Liver (tissue), 8 donors: ENCODE measurements at regions not wholly inside any gene's neighbourhood (a gene's known extent, or its start where the extent isn't known, plus 50 kb on each side); places are given as distances from the start of the nearest gene placed in this dataset.

Experiments
- DNase-seq: peaks from one replicate; pipeline ENCODE4 v3.0.0-alpha.2; 2017; ENCODE audit warnings: low spot score
- H3K27ac ChIP-seq, 2 donors: one replicate each; pipeline ENCODE4 v1.7.0; 2013; ENCODE audit warnings: inconsistent platforms in 2 of 2, low read length in 2 of 2, control low read depth in 1 of 2, low read depth in 1 of 2, mild to moderate bottlenecking in 1 of 2
- H3K27me3 ChIP-seq, 4 donors: one replicate each; pipeline versions ENCODE4 v1.6.1 to v1.7.0; 2013; ENCODE audit warnings: low read length in 3 of 4, inconsistent platforms in 1 of 4, mild to moderate bottlenecking in 1 of 4, moderate library complexity in 1 of 4; ENCODE audit not compliant: control insufficient read depth in 4 of 4, insufficient read depth in 4 of 4
- H3K36me3 ChIP-seq, 4 donors: one replicate each; pipeline versions ENCODE4 v1.6.1 to v1.7.0; 2013; ENCODE audit warnings: low read length in 3 of 4, mild to moderate bottlenecking in 3 of 4, low read depth in 1 of 4, moderate library complexity in 1 of 4; ENCODE audit not compliant: control insufficient read depth in 4 of 4, insufficient read depth in 3 of 4
- H3K4me1 ChIP-seq, 4 donors: one replicate each; pipeline versions ENCODE4 v1.6.1 to v1.7.0; 2013; ENCODE audit warnings: low read length in 3 of 4, mild to moderate bottlenecking in 3 of 4, moderate library complexity in 1 of 4; ENCODE audit not compliant: control insufficient read depth in 4 of 4, insufficient read depth in 4 of 4
- H3K4me3 ChIP-seq, 3 donors: one replicate each; pipeline versions ENCODE4 v1.6.1 to v1.7.0; 2013; ENCODE audit warnings: low read length in 3 of 3, control low read depth in 1 of 3, low read depth in 1 of 3, mild to moderate bottlenecking in 1 of 3
- H3K9ac ChIP-seq, 2 donors: one replicate each; pipeline ENCODE4 v1.7.0; 2013; ENCODE audit warnings: low read length in 2 of 2, mild to moderate bottlenecking in 2 of 2, moderate library complexity in 2 of 2, control low read depth in 1 of 2, low read depth in 1 of 2
- H3K9me3 ChIP-seq, 4 donors: one replicate each; pipeline versions ENCODE4 v1.6.1 to v1.7.0; 2013; ENCODE audit warnings: low read length in 3 of 4; ENCODE audit not compliant: control insufficient read depth in 4 of 4
- ATF3 ChIP-seq: IDR thresholded peaks from 2 replicates; pipeline ENCODE4 v1.6.1; 2016; ENCODE audit warnings: antibody characterized with exemption
- EGR1 ChIP-seq, 2 donors: IDR thresholded peaks; 2 replicates each; pipeline ENCODE4 v1.6.1; 2016 to 2018; ENCODE audit warnings: antibody characterized with exemption in 2 of 2, low read depth in 2 of 2
- FOXA1 ChIP-seq: IDR thresholded peaks from 2 replicates; pipeline ENCODE4 v1.6.1; 2016; ENCODE audit warnings: antibody characterized with exemption
- FOXA2 ChIP-seq: IDR thresholded peaks from 2 replicates; pipeline ENCODE4 v1.6.1; 2016; ENCODE audit warnings: antibody characterized with exemption
- GABPA ChIP-seq, 2 donors: IDR thresholded peaks in 1 of 2; conservative IDR thresholded peaks in 1 of 2; 2 replicates each; pipeline ENCODE4 v1.6.1; 2016; ENCODE audit warnings: antibody characterized with exemption in 2 of 2, mild to moderate bottlenecking in 1 of 2, moderate library complexity in 1 of 2
- HNF4G ChIP-seq: IDR thresholded peaks from 2 replicates; pipeline ENCODE4 v1.6.1; 2016; ENCODE audit warnings: antibody characterized with exemption
- NR2F2 ChIP-seq: IDR thresholded peaks from 2 replicates; pipeline ENCODE4 v1.6.1; 2016; ENCODE audit warnings: antibody characterized with exemption
- RAD21 ChIP-seq, 2 donors: IDR thresholded peaks; 2 replicates each; pipeline ENCODE4 v1.6.1; 2016; ENCODE audit warnings: antibody characterized with exemption in 2 of 2, mild to moderate bottlenecking in 2 of 2
- RXRA ChIP-seq, 2 donors: IDR thresholded peaks; 2 replicates each; pipeline ENCODE4 v1.6.1; 2017 to 2018; ENCODE audit warnings: antibody characterized with exemption in 2 of 2, mild to moderate bottlenecking in 1 of 2
- SP1 ChIP-seq: IDR thresholded peaks from 2 replicates; pipeline ENCODE4 v1.6.1; 2018; ENCODE audit warnings: antibody characterized with exemption, mild to moderate bottlenecking
- TAF1 ChIP-seq: conservative IDR thresholded peaks from 2 replicates; pipeline ENCODE4 v1.6.1; 2016; ENCODE audit warnings: antibody characterized with exemption, mild to moderate bottlenecking
- YY1 ChIP-seq: IDR thresholded peaks from 2 replicates; pipeline ENCODE4 v1.6.1; 2016; ENCODE audit warnings: antibody characterized with exemption, mild to moderate bottlenecking
- WGBS: extraction: QIAGEN DNeasy Blood & Tissue Kit; methylation state at CpG from one replicate; pipeline ENCODE4 v1.1.7; 2013; 5-methylcytosine and 5-hydroxymethylcytosine counted together
- TF ChIP-seq, protein P1 (sequence below): fragments of 150-350 bp; IDR thresholded peaks from 2 replicates; pipeline ENCODE4 v1.5.1; 2017; ENCODE audit warnings: improper control_type of control experiment, low read depth, low read length; ENCODE audit not compliant: missing input control
- TF ChIP-seq, protein P2 (sequence below): IDR thresholded peaks from 2 replicates; pipeline ENCODE4 v1.6.1; 2016; ENCODE audit warnings: antibody characterized with exemption
- TF ChIP-seq, protein P3 (sequence below): IDR thresholded peaks from 2 replicates; pipeline ENCODE4 v1.6.1; 2016; ENCODE audit warnings: antibody characterized with exemption
- donor health status: healthy.
- donor health status: healthy.
- donor health status: healthy.
- donor health status: healthy.
- donor health status: healthy.

- TF ChIP-seq, protein P1, sequence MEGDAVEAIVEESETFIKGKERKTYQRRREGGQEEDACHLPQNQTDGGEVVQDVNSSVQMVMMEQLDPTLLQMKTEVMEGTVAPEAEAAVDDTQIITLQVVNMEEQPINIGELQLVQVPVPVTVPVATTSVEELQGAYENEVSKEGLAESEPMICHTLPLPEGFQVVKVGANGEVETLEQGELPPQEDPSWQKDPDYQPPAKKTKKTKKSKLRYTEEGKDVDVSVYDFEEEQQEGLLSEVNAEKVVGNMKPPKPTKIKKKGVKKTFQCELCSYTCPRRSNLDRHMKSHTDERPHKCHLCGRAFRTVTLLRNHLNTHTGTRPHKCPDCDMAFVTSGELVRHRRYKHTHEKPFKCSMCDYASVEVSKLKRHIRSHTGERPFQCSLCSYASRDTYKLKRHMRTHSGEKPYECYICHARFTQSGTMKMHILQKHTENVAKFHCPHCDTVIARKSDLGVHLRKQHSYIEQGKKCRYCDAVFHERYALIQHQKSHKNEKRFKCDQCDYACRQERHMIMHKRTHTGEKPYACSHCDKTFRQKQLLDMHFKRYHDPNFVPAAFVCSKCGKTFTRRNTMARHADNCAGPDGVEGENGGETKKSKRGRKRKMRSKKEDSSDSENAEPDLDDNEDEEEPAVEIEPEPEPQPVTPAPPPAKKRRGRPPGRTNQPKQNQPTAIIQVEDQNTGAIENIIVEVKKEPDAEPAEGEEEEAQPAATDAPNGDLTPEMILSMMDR = no peak
These were observed 688.6 kb upstream of the SLITRK1 start (continued) for GRCh38 chr13:84570831-84571230.

DNA sequence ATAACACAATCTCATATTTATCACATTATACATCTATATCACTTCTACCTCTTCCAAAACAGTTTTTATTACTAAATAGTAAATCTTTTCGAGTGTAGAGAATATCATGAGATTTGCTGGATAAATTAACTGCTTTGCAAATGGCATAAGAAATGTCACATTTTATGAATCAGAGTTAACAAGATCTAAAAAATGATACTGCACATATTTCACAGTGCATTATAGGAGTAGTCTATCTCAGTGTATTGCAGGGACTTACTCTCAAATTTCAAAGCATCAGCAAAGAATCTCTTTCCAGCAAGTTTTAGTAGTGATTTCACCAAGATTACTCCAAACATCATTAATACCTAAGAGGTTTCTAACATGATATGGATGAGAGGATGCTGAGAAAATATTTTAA is 687.1 kb upstream of the SLITRK1 start:
- Histone ChIP-seq H3K36me3 (no peaks in the 10 kb centered on the region), H3K4me1 (no peaks in the 10 kb centered on the region), H3K4me3 (no peak overlapping the region), H3K9ac (no peak overlapping the region), H3K27ac (no peak overlapping the region), H3K9me3 (no peaks in the 10 kb centered on the region), H3K27me3 (peaks cover 0 to 4% (median 0%) of the 10 kb centered on the region in 4 donors)
- no peak for DNase-seq
- TF ChIP-seq SP1 = no peak
- WGBS = 66% methylated on average over 1 of the region's 1 CpG

GRCh38 chr13:84567848-84568247 is 685.6 kb upstream of the SLITRK1 start:
- no peak overlapping the region for H3K27ac ChIP-seq
- DNase-seq = no peak
- H3K9ac ChIP-seq = no peak overlapping the region
- peaks cover 0 to 4% (median 0%) of the 10 kb centered on the region in 4 donors for H3K27me3 ChIP-seq
- H3K4me3 ChIP-seq = no peak overlapping the region
- TF ChIP-seq, protein P1 = no peak
- TF ChIP-seq HNF4G (no peak), EGR1 (IDR thresholded peaks at IDR 0.05; ENCODE audit: low read depth in 2 of 2) (no peak), RAD21 (IDR thresholded peaks at IDR 0.05) (no peak), TAF1 (no peak), ATF3 (no peak), FOXA1 (no peak), NR2F2 (no peak), FOXA2 (no peak), GABPA (IDR thresholded peaks at IDR 0.05 in 1 of 2, conservative IDR thresholded peaks at IDR 0.05 in 1 of 2) (no peak), YY1 (no peak), RXRA (IDR thresholded peaks at IDR 0.05) (no peak)
- TF ChIP-seq, protein P2, sequence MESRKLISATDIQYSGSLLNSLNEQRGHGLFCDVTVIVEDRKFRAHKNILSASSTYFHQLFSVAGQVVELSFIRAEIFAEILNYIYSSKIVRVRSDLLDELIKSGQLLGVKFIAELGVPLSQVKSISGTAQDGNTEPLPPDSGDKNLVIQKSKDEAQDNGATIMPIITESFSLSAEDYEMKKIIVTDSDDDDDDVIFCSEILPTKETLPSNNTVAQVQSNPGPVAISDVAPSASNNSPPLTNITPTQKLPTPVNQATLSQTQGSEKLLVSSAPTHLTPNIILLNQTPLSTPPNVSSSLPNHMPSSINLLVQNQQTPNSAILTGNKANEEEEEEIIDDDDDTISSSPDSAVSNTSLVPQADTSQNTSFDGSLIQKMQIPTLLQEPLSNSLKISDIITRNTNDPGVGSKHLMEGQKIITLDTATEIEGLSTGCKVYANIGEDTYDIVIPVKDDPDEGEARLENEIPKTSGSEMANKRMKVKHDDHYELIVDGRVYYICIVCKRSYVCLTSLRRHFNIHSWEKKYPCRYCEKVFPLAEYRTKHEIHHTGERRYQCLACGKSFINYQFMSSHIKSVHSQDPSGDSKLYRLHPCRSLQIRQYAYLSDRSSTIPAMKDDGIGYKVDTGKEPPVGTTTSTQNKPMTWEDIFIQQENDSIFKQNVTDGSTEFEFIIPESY = no peak
- TF ChIP-seq, protein P3, sequence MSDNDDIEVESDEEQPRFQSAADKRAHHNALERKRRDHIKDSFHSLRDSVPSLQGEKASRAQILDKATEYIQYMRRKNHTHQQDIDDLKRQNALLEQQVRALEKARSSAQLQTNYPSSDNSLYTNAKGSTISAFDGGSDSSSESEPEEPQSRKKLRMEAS = no peak
- no peaks in the 10 kb centered on the region for H3K9me3 ChIP-seq
- H3K4me1 ChIP-seq = no peaks in the 10 kb centered on the region
- WGBS = 20% methylated on average over 1 of the region's 1 CpG
- no peaks in the 10 kb centered on the region for H3K36me3 ChIP-seq
